Suprapubic skin (tissue), 4 donors: ENCODE measurements at regions not wholly inside any gene's neighbourhood (a gene's known extent, or its start where the extent isn't known, plus 50 kb on each side); places are given as distances from the start of the nearest gene placed in this dataset.
"Not testable (repeated sequence)": the region's sequence is repeated elsewhere in the genome, so short reads cannot be mapped to it uniquely, and the experiment has no call there.

Experiments used
- CTCF ChIP-seq, 2 donors: fragments of 200-600 bp in 1 of 2; fragments of 450-650 bp in 1 of 2; sonication (generic) in 1 of 2; IDR thresholded peaks; one replicate each; pipeline ENCODE4 v1.5.1; 2016 to 2019; ENCODE audit warnings: antibody characterized with exemption in 2 of 2, mild to moderate bottlenecking in 1 of 2, moderate library complexity in 1 of 2
- EP300 ChIP-seq: sonication (generic); formaldehyde crosslinking; IDR thresholded peaks from one replicate; pipeline ENCODE4 v1.6.1; 2017; ENCODE audit warnings: antibody characterized with exemption
- POLR2AphosphoS5 ChIP-seq, 3 donors: sonication (generic); formaldehyde crosslinking; IDR thresholded peaks; one replicate each; pipeline ENCODE4 v1.6.1; 2017; ENCODE audit warnings: antibody characterized with exemption in 3 of 3

- not testable (repeated sequence) for TF ChIP-seq CTCF (IDR thresholded peaks at IDR 0.05); EP300; POLR2AphosphoS5 (IDR thresholded peaks at IDR 0.05)
Observed at GRCh38 chr18:72987570-72987969, 119.8 kb upstream of the NETO1 start.
